KMS-11 (cell line): ENCODE measurements at regions not wholly inside any gene's neighbourhood (a gene's known extent, or its start where the extent isn't known, plus 50 kb on each side); places are given as distances from the start of the nearest gene placed in this dataset.

Experiments
- H2AFZ ChIP-seq: fragments of 200-600 bp; sonication (generic); 2 replicates; pipeline ENCODE4 v1.6.1; 2016; ENCODE audit warnings: antibody characterized with exemption, mixed run types, low read depth
- H3K27ac ChIP-seq: fragments of 200-600 bp; sonication (generic); 2 replicates; pipeline ENCODE4 v1.6.1; 2016; ENCODE audit warnings: mild to moderate bottlenecking, mixed run types
- H3K27me3 ChIP-seq: fragments of 200-600 bp; sonication (generic); 2 replicates; pipeline ENCODE4 v1.6.1; 2017; ENCODE audit warnings: mild to moderate bottlenecking, low read depth, mixed run types, moderate library complexity; ENCODE audit not compliant: insufficient read depth
- H3K36me3 ChIP-seq: fragments of 200-600 bp; sonication (generic); 2 replicates; pipeline ENCODE4 v1.6.1; 2017; ENCODE audit warnings: mild to moderate bottlenecking, mixed run types; ENCODE audit not compliant: insufficient read depth
- H3K4me1 ChIP-seq: fragments of 200-600 bp; sonication (generic); 2 replicates; pipeline ENCODE4 v1.6.1; 2016; ENCODE audit warnings: mild to moderate bottlenecking, low read depth, mixed run types; ENCODE audit not compliant: poor library complexity, severe bottlenecking
- H3K4me2 ChIP-seq: fragments of 200-600 bp; sonication (generic); 2 replicates; pipeline ENCODE4 v1.7.0; 2016; ENCODE audit warnings: mild to moderate bottlenecking, mixed run types
- H3K4me3 ChIP-seq: fragments of 200-600 bp; sonication (generic); IDR thresholded peaks from 2 replicates; pipeline ENCODE4 v1.6.1; 2017; ENCODE audit warnings: low read depth, low read length, mixed read lengths; ENCODE audit not compliant: insufficient read depth
- H3K79me2 ChIP-seq: fragments of 200-600 bp; sonication (generic); 2 replicates; pipeline ENCODE4 v1.6.1; 2016; ENCODE audit warnings: low read depth, mixed run types; ENCODE audit not compliant: insufficient read depth
- H3K9ac ChIP-seq: fragments of 200-600 bp; sonication (generic); 2 replicates; pipeline ENCODE4 v1.6.1; 2016; ENCODE audit warnings: mild to moderate bottlenecking, mixed run types
- H4K20me1 ChIP-seq: fragments of 200-600 bp; sonication (generic); 2 replicates; pipeline ENCODE4 v1.6.1; 2016; ENCODE audit warnings: mild to moderate bottlenecking, mixed run types; ENCODE audit not compliant: insufficient read depth
- CTCF ChIP-seq: fragments of 200-600 bp; sonication (generic); conservative IDR thresholded peaks from 2 replicates; pipeline ENCODE4 v1.6.1; 2017; ENCODE audit warnings: low read depth, mild to moderate bottlenecking, antibody characterized with exemption, low read length, moderate library complexity, mixed read lengths

- H4K20me1 ChIP-seq, result no peaks in the 10 kb centered on the region
- no peaks in the 10 kb centered on the region for H3K27me3 ChIP-seq
- no peak overlapping the region for H3K4me3 ChIP-seq
- H3K27ac ChIP-seq, result no peak overlapping the region
- no peak for TF ChIP-seq CTCF
- no peak overlapping the region for H2AFZ ChIP-seq
- H3K4me2 ChIP-seq, result no peak overlapping the region
- no peak overlapping the region for H3K9ac ChIP-seq
- no peaks in the 10 kb centered on the region for H3K36me3 ChIP-seq
- H3K79me2 ChIP-seq, result no peaks in the 10 kb centered on the region
- H3K4me1 ChIP-seq, result no peaks in the 10 kb centered on the region
Measured at GRCh38 chr7:136131304-136131630, 154.1 kb upstream of the MTPN start.

- no peaks in the 10 kb centered on the region for H3K27me3 ChIP-seq
- H3K27ac ChIP-seq, result no peak overlapping the region
- no peak overlapping the region for H3K4me2 ChIP-seq
- no peak for TF ChIP-seq CTCF
- H3K79me2 ChIP-seq, result no peaks in the 10 kb centered on the region
- H3K4me3 ChIP-seq, result no peak overlapping the region
- H3K36me3 ChIP-seq, result no peaks in the 10 kb centered on the region
- no peaks in the 10 kb centered on the region for H3K4me1 ChIP-seq
- no peak overlapping the region for H2AFZ ChIP-seq
- no peak overlapping the region for H3K9ac ChIP-seq
- no peaks in the 10 kb centered on the region for H4K20me1 ChIP-seq
Measured at GRCh38 chr7:136130511-136131303, 153.5 kb upstream of the MTPN start.

GRCh38 chr7:136128050-136128449 lies 150.9 kb upstream of the MTPN start:
- H3K9ac ChIP-seq, result no peak overlapping the region
- no peaks in the 10 kb centered on the region for H3K79me2 ChIP-seq
- no peaks in the 10 kb centered on the region for H3K27me3 ChIP-seq
- no peak overlapping the region for H3K4me2 ChIP-seq
- no peak overlapping the region for H3K27ac ChIP-seq
- no peaks in the 10 kb centered on the region for H3K36me3 ChIP-seq
- H3K4me1 ChIP-seq, result no peaks in the 10 kb centered on the region
- no peak overlapping the region for H3K4me3 ChIP-seq
- H4K20me1 ChIP-seq, result no peaks in the 10 kb centered on the region
- H2AFZ ChIP-seq, result no peak overlapping the region
- no peak for TF ChIP-seq CTCF

- H4K20me1 ChIP-seq, result no peaks in the 10 kb centered on the region
- H3K36me3 ChIP-seq, result no peaks in the 10 kb centered on the region
- no peaks in the 10 kb centered on the region for H3K79me2 ChIP-seq
- no peaks in the 10 kb centered on the region for H3K4me1 ChIP-seq
- no peak overlapping the region for H3K4me3 ChIP-seq
- H2AFZ ChIP-seq, result no peak overlapping the region
- no peak overlapping the region for H3K27ac ChIP-seq
- no peak overlapping the region for H3K9ac ChIP-seq
- H3K4me2 ChIP-seq, result no peak overlapping the region
- TF ChIP-seq CTCF, result no peak
- no peaks in the 10 kb centered on the region for H3K27me3 ChIP-seq
Measured at GRCh38 chr7:136123352-136123751, 146.2 kb upstream of the MTPN start.
